ENCODE measurements at regions not wholly inside any gene's neighbourhood (a gene's known extent, or its start where the extent isn't known, plus 50 kb on each side); places are given as distances from the start of the nearest gene placed in this dataset.

- Histone ChIP-seq H3K27me3 (no peaks in the 10 kb centered on the region), H3K9me3 (peaks cover 0 to 3% (median 0%) of the 10 kb centered on the region in 4 donors), H3K4me1 (no peaks in the 10 kb centered on the region), H3K36me3 (no peaks in the 10 kb centered on the region), H3K27ac (no peak overlapping the region), H3K4me3 (no peak overlapping the region)
- no peak for DNase-seq
- intact Hi-C loops (cut with DNase I), result no loop called here
- WGBS, 2 donors, result 79 to 90% methylated on average over 1 of the region's 1 CpG
- TF ChIP-seq POLR2AphosphoS5 (IDR thresholded peaks at IDR 0.05), result no peak
- TF ChIP-seq POLR2A (IDR thresholded peaks at IDR 0.05), result no peak
- TF ChIP-seq, protein P1, sequence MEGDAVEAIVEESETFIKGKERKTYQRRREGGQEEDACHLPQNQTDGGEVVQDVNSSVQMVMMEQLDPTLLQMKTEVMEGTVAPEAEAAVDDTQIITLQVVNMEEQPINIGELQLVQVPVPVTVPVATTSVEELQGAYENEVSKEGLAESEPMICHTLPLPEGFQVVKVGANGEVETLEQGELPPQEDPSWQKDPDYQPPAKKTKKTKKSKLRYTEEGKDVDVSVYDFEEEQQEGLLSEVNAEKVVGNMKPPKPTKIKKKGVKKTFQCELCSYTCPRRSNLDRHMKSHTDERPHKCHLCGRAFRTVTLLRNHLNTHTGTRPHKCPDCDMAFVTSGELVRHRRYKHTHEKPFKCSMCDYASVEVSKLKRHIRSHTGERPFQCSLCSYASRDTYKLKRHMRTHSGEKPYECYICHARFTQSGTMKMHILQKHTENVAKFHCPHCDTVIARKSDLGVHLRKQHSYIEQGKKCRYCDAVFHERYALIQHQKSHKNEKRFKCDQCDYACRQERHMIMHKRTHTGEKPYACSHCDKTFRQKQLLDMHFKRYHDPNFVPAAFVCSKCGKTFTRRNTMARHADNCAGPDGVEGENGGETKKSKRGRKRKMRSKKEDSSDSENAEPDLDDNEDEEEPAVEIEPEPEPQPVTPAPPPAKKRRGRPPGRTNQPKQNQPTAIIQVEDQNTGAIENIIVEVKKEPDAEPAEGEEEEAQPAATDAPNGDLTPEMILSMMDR (IDR thresholded peaks at IDR 0.05), result no peak
- TF ChIP-seq EP300 (IDR thresholded peaks at IDR 0.05), result no peak
Observed at GRCh38 chr2:52776571-52776970, 991.0 kb upstream of the CHAC2 start.

DNA sequence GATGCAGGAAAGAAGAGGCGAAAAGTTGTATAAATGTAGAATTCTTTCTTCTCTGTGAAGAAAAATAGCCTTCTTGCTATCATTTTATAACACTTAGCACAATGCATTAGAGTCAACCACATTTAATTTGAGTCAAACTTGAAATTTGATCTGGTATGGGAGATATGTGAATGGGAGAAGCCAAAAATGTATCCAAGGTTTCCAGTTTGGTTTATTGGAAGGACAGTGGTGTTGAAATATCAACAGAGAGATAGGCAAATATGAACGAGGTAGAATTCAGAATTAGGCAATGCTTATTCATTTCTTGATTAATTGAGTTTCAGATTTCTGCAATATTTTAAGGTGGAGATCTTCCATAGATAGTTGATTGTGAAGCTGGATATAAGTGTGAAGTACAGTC, 991.9 kb upstream of the CHAC2 start:
- H3K36me3 ChIP-seq, result no peaks in the 10 kb centered on the region
- TF ChIP-seq EP300 (IDR thresholded peaks at IDR 0.05), result no peak
- TF ChIP-seq POLR2A (IDR thresholded peaks at IDR 0.05), result no peak
- no peak for TF ChIP-seq POLR2AphosphoS5 (IDR thresholded peaks at IDR 0.05)
- TF ChIP-seq, protein P1 (IDR thresholded peaks at IDR 0.05), result no peak
- H3K4me3 ChIP-seq, result no peak overlapping the region
- no peak overlapping the region for H3K27ac ChIP-seq
- no peak for DNase-seq
- H3K9me3 ChIP-seq, result peaks cover 0 to 3% (median 0%) of the 10 kb centered on the region in 4 donors
- intact Hi-C loops (cut with DNase I), result no loop called here
- no peaks in the 10 kb centered on the region for H3K27me3 ChIP-seq
- WGBS, 2 donors, result 71 to 75% methylated on average over 2 of the region's 2 CpGs
- H3K4me1 ChIP-seq, result no peaks in the 10 kb centered on the region

DNA sequence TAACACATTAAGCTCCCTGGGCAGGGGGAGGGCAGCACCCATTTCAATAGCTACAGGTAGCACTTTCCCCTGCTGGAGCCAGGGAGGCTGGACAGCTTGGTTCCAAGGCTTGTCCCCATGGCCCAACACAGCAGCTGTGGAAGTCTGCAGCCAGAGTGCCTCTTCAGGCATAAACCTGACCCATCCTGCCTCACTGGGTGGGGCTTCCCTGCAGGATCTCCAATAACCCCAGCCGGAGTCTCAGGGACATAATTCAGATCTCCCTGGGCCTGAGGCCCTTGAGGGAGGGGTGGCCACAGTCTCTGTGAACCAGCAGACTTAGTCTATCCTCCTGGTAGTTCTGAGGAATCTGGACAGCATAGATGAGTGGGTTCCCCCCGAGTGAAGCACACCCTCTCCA, 1001.9 kb upstream of the CHAC2 start:
- Histone ChIP-seq H3K4me3 (no peak overlapping the region), H3K9me3 (no peaks in the 10 kb centered on the region), H3K27ac (no peak overlapping the region), H3K4me1 (no peaks in the 10 kb centered on the region), H3K27me3 (no peaks in the 10 kb centered on the region), H3K36me3 (no peaks in the 10 kb centered on the region)
- intact Hi-C loops (cut with DNase I), result no loop called here
- no peak for TF ChIP-seq EP300 (IDR thresholded peaks at IDR 0.05)
- TF ChIP-seq POLR2A (IDR thresholded peaks at IDR 0.05), result no peak
- TF ChIP-seq POLR2AphosphoS5 (IDR thresholded peaks at IDR 0.05), result no peak
- TF ChIP-seq, protein P1 (IDR thresholded peaks at IDR 0.05), result no peak
- no peak for DNase-seq
- 73 to 84% methylated on average over 2 of the region's 2 CpGs for WGBS, 2 donors

DNA sequence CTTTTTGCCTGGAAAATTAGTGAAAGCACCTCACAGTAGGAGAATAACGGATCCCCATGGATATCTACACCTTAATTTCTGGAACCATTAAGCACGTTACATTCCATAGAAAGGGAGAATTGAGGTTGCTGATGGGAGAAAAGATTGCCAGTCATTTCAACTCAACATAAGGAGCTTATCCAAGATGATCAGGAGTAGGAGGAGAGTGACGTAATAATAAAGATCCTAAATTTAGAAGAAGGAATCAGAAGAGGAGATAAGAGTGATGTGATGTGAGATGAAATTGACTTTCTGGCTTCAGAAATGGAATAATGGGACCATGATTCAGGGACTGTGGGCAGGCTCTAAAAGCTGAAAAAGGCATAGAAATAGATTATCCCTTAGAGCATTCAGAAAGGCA, 1017.8 kb upstream of the CHAC2 start:
- 79 to 86% methylated on average over 3 of the region's 3 CpGs for WGBS, 2 donors

GRCh38 chr2:52745144-52745543, 1022.5 kb upstream of the CHAC2 start:
- H3K9me3 ChIP-seq, result peaks cover 0 to 7% (median 0%) of the 10 kb centered on the region in 4 donors
- intact Hi-C loops (cut with DNase I), result no loop called here
- no peaks in the 10 kb centered on the region for H3K4me1 ChIP-seq
- H3K27me3 ChIP-seq, result no peaks in the 10 kb centered on the region
- no peaks in the 10 kb centered on the region for H3K36me3 ChIP-seq
- H3K27ac ChIP-seq, result no peak overlapping the region
- no peak for DNase-seq
- no peak overlapping the region for H3K4me3 ChIP-seq
- WGBS, 2 donors, result 80 to 81% methylated on average over 1 of the region's 1 CpG
- TF ChIP-seq POLR2A (IDR thresholded peaks at IDR 0.05), result no peak
- TF ChIP-seq POLR2AphosphoS5 (IDR thresholded peaks at IDR 0.05), result no peak
- TF ChIP-seq, protein P1 (IDR thresholded peaks at IDR 0.05), result no peak
- TF ChIP-seq EP300 (IDR thresholded peaks at IDR 0.05), result no peak

More for the DNA sequence above, 1017.8 kb upstream of the CHAC2 start:
- intact Hi-C loops (cut with DNase I), result no loop called here
- Histone ChIP-seq H3K4me3 (no peak overlapping the region), H3K9me3 (peaks cover 0 to 9% (median 0%) of the 10 kb centered on the region in 4 donors), H3K27ac (no peak overlapping the region), H3K36me3 (no peaks in the 10 kb centered on the region), H3K4me1 (no peaks in the 10 kb centered on the region), H3K27me3 (no peaks in the 10 kb centered on the region)
- TF ChIP-seq POLR2A (IDR thresholded peaks at IDR 0.05) (no peak), EP300 (IDR thresholded peaks at IDR 0.05) (no peak)
- TF ChIP-seq, protein P1 (IDR thresholded peaks at IDR 0.05), result no peak
- no peak for DNase-seq

Data from sigmoid colon (tissue), 6 donors.